Astrocyte (in vitro differentiated cells and primary cell): ENCODE measurements at regions not wholly inside any gene's neighbourhood (a gene's known extent, or its start where the extent isn't known, plus 50 kb on each side); places are given as distances from the start of the nearest gene placed in this dataset.

Experiments used
- DNase-seq: peaks from one replicate; pipeline ENCODE4 v3.0.0-alpha.2; 2010; ENCODE audit warnings: low read depth
- FAIRE-seq: peaks from 2 replicates; lab custom pipeline; 2011; peaks lifted over from hg19 to GRCh38; lab: Jason Lieb, UNC
- H2AFZ ChIP-seq: 2 replicates; pipeline ENCODE4 v1.6.0; 2012; ENCODE audit warnings: low read depth, low read length, inconsistent platforms
- H3K27ac ChIP-seq: 2 replicates; pipeline ENCODE4 v1.5.1; 2011; ENCODE audit warnings: low read depth, low read length, inconsistent platforms
- H3K27me3 ChIP-seq: 2 replicates; pipeline ENCODE4 v1.6.0; 2011; ENCODE audit warnings: low read length, inconsistent platforms; ENCODE audit not compliant: insufficient read depth
- H3K36me3 ChIP-seq: 2 replicates; pipeline ENCODE4 v1.5.1; 2011; ENCODE audit warnings: low read length, inconsistent platforms; ENCODE audit not compliant: insufficient read depth
- H3K4me1 ChIP-seq: 2 replicates; pipeline ENCODE4 v1.5.1; 2011; ENCODE audit warnings: low read length, inconsistent platforms; ENCODE audit not compliant: insufficient read depth
- H3K4me2 ChIP-seq: 2 replicates; pipeline ENCODE4 v1.6.0; 2012; ENCODE audit warnings: low read length, inconsistent platforms
- H3K4me3 ChIP-seq: 2 replicates; pipeline ENCODE4 v1.5.1; 2011; ENCODE audit warnings: low read depth, mild to moderate bottlenecking, low read length, inconsistent platforms; ENCODE audit not compliant: insufficient read depth
- H3K79me2 ChIP-seq: 2 replicates; pipeline ENCODE4 v1.6.0; 2012; ENCODE audit warnings: mild to moderate bottlenecking, low read length, inconsistent platforms; ENCODE audit not compliant: insufficient read depth
- H3K9ac ChIP-seq: 2 replicates; pipeline ENCODE4 v1.6.0; 2012; ENCODE audit warnings: mild to moderate bottlenecking, low read length, inconsistent platforms
- H3K9me3 ChIP-seq: 2 replicates; pipeline ENCODE4 v1.5.1; 2012; ENCODE audit warnings: low read depth, mild to moderate bottlenecking, low read length, inconsistent platforms; ENCODE audit not compliant: insufficient read depth
- H4K20me1 ChIP-seq: 2 replicates; pipeline ENCODE4 v1.6.0; 2012; ENCODE audit warnings: low read length, inconsistent platforms; ENCODE audit not compliant: insufficient read depth
- H3K27ac Mint-ChIP-seq: one replicate; pipeline ENCODE4 v1.8.0; 2021; ENCODE audit warnings: mild to moderate bottlenecking, mixed read lengths; ENCODE audit not compliant: unreplicated experiment
- H3K27me3 Mint-ChIP-seq: one replicate; pipeline ENCODE4 v1.8.0; 2021; ENCODE audit warnings: low read depth, mixed read lengths; ENCODE audit not compliant: unreplicated experiment
- H3K36me3 Mint-ChIP-seq: one replicate; pipeline ENCODE4 v1.8.0; 2021; ENCODE audit warnings: low read depth, mixed read lengths; ENCODE audit not compliant: unreplicated experiment
- H3K4me1 Mint-ChIP-seq: one replicate; pipeline ENCODE4 v1.8.0; 2021; ENCODE audit warnings: low read depth, mixed read lengths; ENCODE audit not compliant: unreplicated experiment
- H3K4me3 Mint-ChIP-seq: one replicate; pipeline ENCODE4 v1.8.0; 2021; ENCODE audit warnings: mild to moderate bottlenecking, moderate library complexity, mixed read lengths; ENCODE audit not compliant: unreplicated experiment
- H3K9me3 Mint-ChIP-seq: one replicate; pipeline ENCODE4 v1.8.0; 2021; ENCODE audit warnings: mild to moderate bottlenecking, mixed read lengths; ENCODE audit not compliant: unreplicated experiment
- CTCF ChIP-seq: IDR thresholded peaks from 2 replicates; pipeline ENCODE4 v1.5.1; 2011; ENCODE audit warnings: low read depth, mild to moderate bottlenecking, inconsistent platforms, low read length, moderate library complexity; ENCODE audit not compliant: insufficient read depth
- EZH2 ChIP-seq: IDR thresholded peaks from 2 replicates; pipeline ENCODE4 v1.6.1; 2012; ENCODE audit warnings: mild to moderate bottlenecking, low read length, inconsistent platforms; ENCODE audit not compliant: insufficient read depth

DNA sequence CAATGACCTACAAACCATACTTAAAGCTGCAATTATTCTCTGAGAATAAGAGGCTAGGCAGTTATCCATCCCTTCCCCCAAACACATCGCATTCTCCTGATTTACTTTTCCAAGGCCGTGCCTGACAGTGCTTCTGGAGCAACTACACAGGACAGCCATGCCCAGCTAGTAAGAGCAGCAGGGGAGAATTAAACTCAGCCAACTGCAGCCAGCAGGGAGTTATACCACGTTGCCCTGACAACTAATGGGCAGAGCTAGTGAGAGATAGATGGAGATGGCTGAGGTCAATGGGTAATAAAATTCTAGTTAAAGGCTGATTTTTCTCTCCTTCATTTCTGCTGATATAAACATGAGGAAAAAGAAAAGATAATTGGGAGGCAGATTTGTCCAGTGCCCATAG is 193.8 kb upstream of the PPP2R3A start:
- Histone ChIP-seq H3K27ac (no peak overlapping the region), H3K9me3 (no peaks in the 10 kb centered on the region), H3K36me3 (no peaks in the 10 kb centered on the region), H3K79me2 (no peaks in the 10 kb centered on the region), H2AFZ (no peak overlapping the region), H3K9ac (no peak overlapping the region), H3K4me1 (no peaks in the 10 kb centered on the region), H3K4me3 (no peak overlapping the region), H3K27me3 (no peaks in the 10 kb centered on the region), H3K4me2 (no peak overlapping the region), H4K20me1 (no peaks in the 10 kb centered on the region)
- Mint-ChIP-seq H3K36me3 (peaks cover 1% of the 10 kb centered on the region), H3K4me3 (no peak overlapping the region), H3K9me3 (peaks cover 3% of the 10 kb centered on the region), H3K27ac (no peak overlapping the region), H3K4me1 (no peaks in the 10 kb centered on the region), H3K27me3 (peaks cover 3% of the 10 kb centered on the region)
- TF ChIP-seq CTCF, result no peak
- no peak for TF ChIP-seq EZH2
- FAIRE-seq (no peak), DNase-seq (no peak)

- H2AFZ ChIP-seq, result no peak overlapping the region
- no peak overlapping the region for H3K9ac ChIP-seq
- no peaks in the 10 kb centered on the region for H4K20me1 ChIP-seq
- H3K27me3 ChIP-seq, result no peaks in the 10 kb centered on the region
- Mint-ChIP-seq H3K4me3 (no peak overlapping the region), H3K27ac (no peak overlapping the region), H3K27me3 (peaks cover 1% of the 10 kb centered on the region), H3K4me1 (no peaks in the 10 kb centered on the region), H3K36me3 (no peaks in the 10 kb centered on the region), H3K9me3 (no peaks in the 10 kb centered on the region)
- no peaks in the 10 kb centered on the region for H3K79me2 ChIP-seq
- H3K4me3 ChIP-seq, result no peak overlapping the region
- no peaks in the 10 kb centered on the region for H3K36me3 ChIP-seq
- no peaks in the 10 kb centered on the region for H3K9me3 ChIP-seq
- H3K4me2 ChIP-seq, result no peak overlapping the region
- DNase-seq, result no peak
- FAIRE-seq, result no peak
- no peaks in the 10 kb centered on the region for H3K4me1 ChIP-seq
- no peak for TF ChIP-seq CTCF
- no peak for TF ChIP-seq EZH2
- no peak overlapping the region for H3K27ac ChIP-seq
Measured at GRCh38 chr3:135779024-135779423, 186.5 kb upstream of the PPP2R3A start.

GRCh38 chr3:135779590-135780235 is 185.8 kb upstream of the PPP2R3A start:
- TF ChIP-seq CTCF, result no peak
- no peak for TF ChIP-seq EZH2
- Mint-ChIP-seq H3K9me3 (no peaks in the 10 kb centered on the region), H3K36me3 (no peaks in the 10 kb centered on the region), H3K27ac (no peak overlapping the region), H3K27me3 (peaks cover 1% of the 10 kb centered on the region), H3K4me3 (no peak overlapping the region), H3K4me1 (peaks cover 2% of the 10 kb centered on the region)
- no peaks in the 10 kb centered on the region for H3K9me3 ChIP-seq
- no peaks in the 10 kb centered on the region for H4K20me1 ChIP-seq
- no peak overlapping the region for H2AFZ ChIP-seq
- H3K27me3 ChIP-seq, result no peaks in the 10 kb centered on the region
- no peak overlapping the region for H3K27ac ChIP-seq
- DNase-seq, result peak; percentile 16
- H3K4me2 ChIP-seq, result no peak overlapping the region
- no peaks in the 10 kb centered on the region for H3K36me3 ChIP-seq
- no peak overlapping the region for H3K9ac ChIP-seq
- no peaks in the 10 kb centered on the region for H3K79me2 ChIP-seq
- no peaks in the 10 kb centered on the region for H3K4me1 ChIP-seq
- no peak for FAIRE-seq
- no peak overlapping the region for H3K4me3 ChIP-seq
